Esophagus muscularis mucosa (tissue), 4 donors: ENCODE measurements at regions not wholly inside any gene's neighbourhood (a gene's known extent, or its start where the extent isn't known, plus 50 kb on each side); places are given as distances from the start of the nearest gene placed in this dataset.

Experiments used
- CTCF ChIP-seq, 3 experiments: fragments of 200-600 bp in 2 of 3; fragments of 450-650 bp in 1 of 3; sonication (generic) in 2 of 3; IDR thresholded peaks; one replicate each; pipeline ENCODE4 v1.5.1; 2017 to 2019; ENCODE audit warnings: antibody characterized with exemption in 3 of 3, mild to moderate bottlenecking in 2 of 3, moderate library complexity in 1 of 3
- EP300 ChIP-seq: sonication (generic); formaldehyde crosslinking; IDR thresholded peaks from one replicate; pipeline ENCODE4 v1.6.1; 2017; ENCODE audit warnings: antibody characterized with exemption
- POLR2AphosphoS5 ChIP-seq, 2 donors: sonication (generic); formaldehyde crosslinking; IDR thresholded peaks; one replicate each; pipeline ENCODE4 v1.6.1; 2017; ENCODE audit warnings: antibody characterized with exemption in 2 of 2

GRCh38 chr4:42821230-42821629 is 71.3 kb upstream of the GRXCR1 start:
- no peak for TF ChIP-seq EP300
- TF ChIP-seq POLR2AphosphoS5 (IDR thresholded peaks at IDR 0.05): no peak
- TF ChIP-seq CTCF (IDR thresholded peaks at IDR 0.05): no peak
